GM12872 (cell line): ENCODE measurements at regions not wholly inside any gene's neighbourhood (a gene's known extent, or its start where the extent isn't known, plus 50 kb on each side); places are given as distances from the start of the nearest gene placed in this dataset.

Experiments
- CTCF ChIP-seq: IDR thresholded peaks from 3 replicates; pipeline ENCODE4 v1.5.1; 2011; ENCODE audit warnings: low read depth, mild to moderate bottlenecking, low read length, moderate library complexity; ENCODE audit not compliant: insufficient read depth

- TF ChIP-seq CTCF = no peak
These were observed 65.8 kb upstream of the STARD13 start for GRCh38 chr13:33351319-33351718.

DNA sequence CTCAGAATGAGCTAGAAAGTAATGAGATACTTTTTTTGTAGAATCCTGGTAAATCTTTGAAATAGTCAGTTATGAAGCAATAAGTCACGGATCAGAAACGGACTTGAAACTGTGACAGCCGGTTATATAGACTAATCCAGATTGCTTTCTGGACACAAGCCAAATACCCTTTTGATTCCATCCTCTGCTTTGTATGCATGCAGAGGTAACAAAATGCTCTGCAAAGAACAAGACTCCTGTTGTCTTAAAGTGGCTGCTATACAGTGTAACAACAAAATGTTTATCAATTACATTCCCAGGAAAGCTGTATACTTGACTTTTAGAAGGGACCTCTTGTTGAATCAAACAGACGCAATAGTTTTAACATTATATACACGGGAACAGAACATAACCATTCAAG is 66.5 kb upstream of the STARD13 start:
- no peak for TF ChIP-seq CTCF

GRCh38 chr13:33352526-33352925 is 67.0 kb upstream of the STARD13 start:
- TF ChIP-seq CTCF = no peak

- no peak for TF ChIP-seq CTCF
These were observed 67.7 kb upstream of the STARD13 start for GRCh38 chr13:33353210-33353609.

DNA sequence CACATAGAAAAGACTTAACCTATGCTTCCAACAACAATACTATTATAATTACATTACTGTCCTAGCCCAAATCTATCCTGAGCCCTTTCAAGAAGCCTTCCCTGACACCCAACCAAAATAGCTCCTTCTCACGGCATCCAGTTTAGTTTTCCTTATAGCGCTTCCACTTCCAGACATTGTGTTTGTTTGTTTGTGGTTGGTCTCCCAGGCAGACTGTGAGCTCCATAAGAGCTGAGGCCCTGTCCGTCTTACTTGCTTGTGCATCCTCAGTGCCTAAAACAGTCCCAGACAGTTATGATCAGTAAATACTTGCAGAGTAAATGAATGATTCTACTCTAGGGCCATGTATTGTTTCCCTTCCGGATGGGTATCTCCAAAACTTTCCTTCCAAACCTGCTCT is 68.1 kb upstream of the STARD13 start:
- no peak for TF ChIP-seq CTCF

- no peak for TF ChIP-seq CTCF
These were observed 69.8 kb upstream of the STARD13 start for GRCh38 chr13:33355201-33355895.

DNA sequence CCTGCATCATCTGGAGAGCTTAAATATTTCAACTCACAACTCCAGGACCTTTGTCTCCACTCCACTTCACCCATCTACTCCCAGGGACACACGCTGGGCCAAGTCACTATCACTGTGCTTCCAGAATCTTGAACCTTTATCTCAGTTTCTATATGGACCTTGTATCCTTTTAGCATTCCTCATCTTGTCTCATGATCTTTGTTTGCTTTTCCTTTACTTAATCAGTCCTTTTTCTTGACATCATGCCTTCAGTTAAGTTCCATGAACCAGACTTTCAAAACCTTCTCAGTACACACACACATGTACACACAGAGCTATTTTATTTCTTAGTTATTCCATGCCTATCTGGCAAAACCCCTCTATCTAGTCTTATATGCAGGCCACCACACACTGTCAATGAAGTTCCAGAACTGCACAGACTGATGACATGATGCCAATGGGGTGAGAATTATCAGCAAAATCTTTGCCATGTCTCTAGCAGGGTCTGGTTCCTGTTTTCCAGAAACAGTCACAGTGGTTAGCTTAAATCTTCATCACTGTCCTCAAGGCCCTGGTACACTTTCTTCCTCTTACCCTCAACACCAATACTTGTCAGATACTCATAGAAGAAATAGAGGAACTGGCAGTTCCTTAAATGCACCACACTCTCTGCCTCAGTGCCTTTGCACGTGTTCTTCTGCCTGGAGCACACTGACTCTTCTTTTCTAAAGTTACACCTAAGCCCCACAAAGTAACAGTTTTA is 77.6 kb upstream of the STARD13 start:
- no peak for TF ChIP-seq CTCF
